Osteoblast (primary cell): ENCODE measurements at regions not wholly inside any gene's neighbourhood (a gene's known extent, or its start where the extent isn't known, plus 50 kb on each side); places are given as distances from the start of the nearest gene placed in this dataset.
A peak's percentile ranks its signal among the peaks of the same experiment; 100 is the strongest.

Experiments
- DNase-seq: peaks from one replicate; pipeline ENCODE4 v3.0.0; 2011; ENCODE audit warnings: low spot score, mixed read lengths; ENCODE audit not compliant: insufficient read length; ENCODE audit errors: missing footprints
- H2AFZ ChIP-seq: 2 replicates; pipeline ENCODE4 v1.6.0; 2011; ENCODE audit warnings: mild to moderate bottlenecking, low read length
- H3K27ac ChIP-seq: 2 replicates; pipeline ENCODE4 v1.5.1; 2011; ENCODE audit warnings: mild to moderate bottlenecking, low read depth, low read length, moderate library complexity
- H3K27me3 ChIP-seq: 2 replicates; pipeline ENCODE4 v1.6.0; 2012; ENCODE audit warnings: mild to moderate bottlenecking, control low read depth, inconsistent platforms, low read length, moderate library complexity; ENCODE audit not compliant: insufficient read depth
- H3K36me3 ChIP-seq: 2 replicates; pipeline ENCODE4 v1.5.1; 2011; ENCODE audit warnings: mild to moderate bottlenecking, low read length, control low read depth, moderate library complexity; ENCODE audit not compliant: insufficient read depth
- H3K4me1 ChIP-seq: 2 replicates; pipeline ENCODE4 v1.5.1; 2011; ENCODE audit warnings: mild to moderate bottlenecking, low read length, control low read depth, moderate library complexity; ENCODE audit not compliant: insufficient read depth
- H3K4me2 ChIP-seq: 2 replicates; pipeline ENCODE4 v1.6.0; 2011; ENCODE audit warnings: mild to moderate bottlenecking, low read length; ENCODE audit not compliant: insufficient read depth
- H3K4me3 ChIP-seq: fragments of 200-600 bp; sonication (generic); 3 replicates; pipeline ENCODE4 v1.5.1; 2012; ENCODE audit warnings: mild to moderate bottlenecking, low read length, inconsistent platforms; ENCODE audit not compliant: insufficient read depth
- H3K79me2 ChIP-seq: 2 replicates; pipeline ENCODE4 v1.6.0; 2012; ENCODE audit warnings: mild to moderate bottlenecking, low read length, control low read depth, inconsistent platforms; ENCODE audit not compliant: insufficient read depth
- H3K9me3 ChIP-seq: 2 replicates; pipeline ENCODE4 v1.5.1; 2011; ENCODE audit warnings: low read depth, low read length, control low read depth
- H4K20me1 ChIP-seq: 2 replicates; pipeline ENCODE4 v1.6.0; 2012; ENCODE audit warnings: mild to moderate bottlenecking, low read length, control low read depth; ENCODE audit not compliant: insufficient read depth
- TF ChIP-seq, protein P1 (sequence below): IDR thresholded peaks from 2 replicates; pipeline ENCODE4 v1.5.1; 2011; ENCODE audit warnings: mild to moderate bottlenecking, low read depth, low read length, moderate library complexity; ENCODE audit errors: extremely low read depth

DNA sequence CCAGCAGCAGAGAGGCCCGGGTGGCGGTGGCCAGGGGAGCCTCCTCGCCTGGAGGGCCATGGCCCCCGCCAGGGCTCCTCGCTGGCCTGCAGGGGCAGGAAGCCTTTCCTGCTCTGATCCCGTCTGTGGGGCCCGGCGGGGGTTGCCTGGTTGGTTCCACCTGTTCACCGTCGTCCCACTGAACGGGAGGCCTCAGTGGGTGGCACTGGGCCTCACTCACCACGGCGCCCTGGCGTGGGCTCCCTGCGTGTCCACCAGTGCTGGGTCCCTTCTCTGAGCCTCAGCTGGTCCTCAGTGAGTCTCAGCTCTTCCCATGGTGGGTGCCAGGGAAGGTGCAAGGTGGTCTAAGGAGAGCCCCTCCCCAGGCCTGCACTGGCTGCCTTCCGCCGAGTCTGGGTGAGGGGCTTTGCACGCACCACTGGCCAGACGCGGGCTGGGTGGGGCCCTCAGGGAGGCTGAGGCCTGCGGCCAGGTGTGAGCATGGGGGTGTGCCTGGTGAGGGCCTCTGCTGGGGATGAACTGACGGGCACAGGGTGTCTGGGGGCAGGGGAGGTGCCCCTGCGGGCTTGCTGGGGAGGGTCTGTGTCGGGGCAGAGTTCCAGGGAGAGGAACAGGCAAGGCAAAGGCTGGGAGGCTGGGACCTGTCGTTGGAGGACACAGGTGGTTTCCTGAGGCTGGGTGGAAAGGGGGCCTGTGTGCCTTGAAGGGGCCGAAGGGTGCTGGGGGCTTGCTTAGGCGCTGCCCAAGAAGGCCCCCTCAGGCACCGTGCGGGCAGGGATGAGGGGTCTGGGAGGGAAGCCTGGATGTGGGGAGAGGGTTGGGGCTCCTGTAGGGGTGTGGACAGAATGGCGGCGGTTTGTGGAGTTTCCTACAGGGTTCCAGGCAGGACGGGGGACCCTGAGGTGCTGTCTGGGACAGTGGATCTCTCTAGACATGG, 339.8 kb downstream of the TMEM121 start:
- H3K79me2 ChIP-seq, result no peaks in the 10 kb centered on the region
- H3K36me3 ChIP-seq, result no peaks in the 10 kb centered on the region
- H3K4me3 ChIP-seq, result no peak overlapping the region
- TF ChIP-seq, protein P1, sequence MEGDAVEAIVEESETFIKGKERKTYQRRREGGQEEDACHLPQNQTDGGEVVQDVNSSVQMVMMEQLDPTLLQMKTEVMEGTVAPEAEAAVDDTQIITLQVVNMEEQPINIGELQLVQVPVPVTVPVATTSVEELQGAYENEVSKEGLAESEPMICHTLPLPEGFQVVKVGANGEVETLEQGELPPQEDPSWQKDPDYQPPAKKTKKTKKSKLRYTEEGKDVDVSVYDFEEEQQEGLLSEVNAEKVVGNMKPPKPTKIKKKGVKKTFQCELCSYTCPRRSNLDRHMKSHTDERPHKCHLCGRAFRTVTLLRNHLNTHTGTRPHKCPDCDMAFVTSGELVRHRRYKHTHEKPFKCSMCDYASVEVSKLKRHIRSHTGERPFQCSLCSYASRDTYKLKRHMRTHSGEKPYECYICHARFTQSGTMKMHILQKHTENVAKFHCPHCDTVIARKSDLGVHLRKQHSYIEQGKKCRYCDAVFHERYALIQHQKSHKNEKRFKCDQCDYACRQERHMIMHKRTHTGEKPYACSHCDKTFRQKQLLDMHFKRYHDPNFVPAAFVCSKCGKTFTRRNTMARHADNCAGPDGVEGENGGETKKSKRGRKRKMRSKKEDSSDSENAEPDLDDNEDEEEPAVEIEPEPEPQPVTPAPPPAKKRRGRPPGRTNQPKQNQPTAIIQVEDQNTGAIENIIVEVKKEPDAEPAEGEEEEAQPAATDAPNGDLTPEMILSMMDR, result no peak
- H3K4me1 ChIP-seq, result no peaks in the 10 kb centered on the region
- no peak overlapping the region for H3K27ac ChIP-seq
- no peaks in the 10 kb centered on the region for H3K27me3 ChIP-seq
- DNase-seq, result peak; percentile 48
- H3K9me3 ChIP-seq, result peaks cover 2% of the 10 kb centered on the region
- H4K20me1 ChIP-seq, result no peaks in the 10 kb centered on the region
- no peak overlapping the region for H3K4me2 ChIP-seq
- no peak overlapping the region for H2AFZ ChIP-seq

DNA sequence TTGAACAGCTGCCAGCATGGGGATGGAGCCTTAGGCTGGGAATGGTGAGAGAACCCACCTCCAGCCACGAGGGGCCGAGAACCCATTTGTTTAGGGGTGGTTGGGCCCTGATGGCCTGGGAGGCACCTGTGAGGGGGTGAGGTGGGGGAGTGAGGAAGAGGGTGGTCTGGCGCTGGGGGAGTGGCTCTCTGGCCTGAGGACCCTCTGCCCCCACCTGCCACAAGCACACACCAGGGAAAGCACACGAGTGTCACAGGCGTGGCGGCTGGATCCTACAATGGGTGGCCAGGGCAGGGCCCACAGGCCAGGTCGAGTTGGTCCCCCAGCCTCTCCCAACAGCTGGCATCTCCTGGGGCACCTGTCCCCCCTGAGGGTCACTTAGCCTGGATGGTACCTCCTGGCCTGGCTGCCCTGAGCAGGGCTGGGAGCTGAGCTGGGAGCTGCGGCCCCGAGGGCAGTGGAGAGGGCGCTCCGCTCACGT, 340.5 kb downstream of the TMEM121 start:
- Histone ChIP-seq H3K4me1 (no peaks in the 10 kb centered on the region), H3K27me3 (no peaks in the 10 kb centered on the region), H3K79me2 (no peaks in the 10 kb centered on the region), H3K4me3 (no peak overlapping the region), H3K4me2 (no peak overlapping the region), H3K36me3 (no peaks in the 10 kb centered on the region), H4K20me1 (no peaks in the 10 kb centered on the region), H3K9me3 (peaks cover 2% of the 10 kb centered on the region), H3K27ac (no peak overlapping the region), H2AFZ (no peak overlapping the region)
- DNase-seq, result peak; percentile 87
- TF ChIP-seq, protein P1, result no peak

DNA sequence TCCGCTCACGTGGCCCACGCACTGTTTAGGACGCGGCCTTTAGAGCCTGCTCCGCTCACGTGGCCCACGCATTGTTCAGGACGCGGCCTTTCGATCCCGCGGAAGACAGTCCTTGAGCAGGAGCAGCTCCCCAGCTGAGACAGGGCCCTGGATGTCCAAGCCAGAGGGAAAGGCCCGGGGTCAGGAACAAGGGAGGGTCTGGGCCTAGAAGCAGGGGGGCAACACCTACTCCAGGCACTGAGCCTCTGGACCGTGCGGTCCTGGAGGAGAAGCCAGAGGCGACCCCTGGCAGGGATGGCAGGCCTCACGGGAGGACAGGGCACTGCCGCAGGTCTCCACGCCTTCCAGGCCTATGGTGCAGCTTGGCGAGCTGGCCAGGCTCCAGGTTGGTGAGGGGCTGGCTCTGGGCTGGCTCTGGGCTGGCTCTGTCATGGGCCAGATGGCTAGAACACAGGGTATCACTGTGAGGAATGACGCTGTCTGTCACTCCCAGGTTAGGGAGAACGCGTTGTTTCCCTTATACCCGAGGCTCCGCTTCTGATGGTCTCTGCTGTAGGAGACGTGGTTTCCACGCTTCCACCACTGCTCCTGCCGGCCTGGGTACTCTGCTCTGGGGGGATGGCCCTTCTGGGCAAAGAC, 341.7 kb downstream of the TMEM121 start:
- no peaks in the 10 kb centered on the region for H3K4me1 ChIP-seq
- no peak overlapping the region for H3K4me2 ChIP-seq
- no peak overlapping the region for H2AFZ ChIP-seq
- DNase-seq, result no peak
- H3K36me3 ChIP-seq, result no peaks in the 10 kb centered on the region
- H3K4me3 ChIP-seq, result no peak overlapping the region
- H3K27me3 ChIP-seq, result no peaks in the 10 kb centered on the region
- H4K20me1 ChIP-seq, result no peaks in the 10 kb centered on the region
- no peaks in the 10 kb centered on the region for H3K79me2 ChIP-seq
- peaks cover 2% of the 10 kb centered on the region for H3K9me3 ChIP-seq
- TF ChIP-seq, protein P1, result no peak
- H3K27ac ChIP-seq, result no peak overlapping the region

DNA sequence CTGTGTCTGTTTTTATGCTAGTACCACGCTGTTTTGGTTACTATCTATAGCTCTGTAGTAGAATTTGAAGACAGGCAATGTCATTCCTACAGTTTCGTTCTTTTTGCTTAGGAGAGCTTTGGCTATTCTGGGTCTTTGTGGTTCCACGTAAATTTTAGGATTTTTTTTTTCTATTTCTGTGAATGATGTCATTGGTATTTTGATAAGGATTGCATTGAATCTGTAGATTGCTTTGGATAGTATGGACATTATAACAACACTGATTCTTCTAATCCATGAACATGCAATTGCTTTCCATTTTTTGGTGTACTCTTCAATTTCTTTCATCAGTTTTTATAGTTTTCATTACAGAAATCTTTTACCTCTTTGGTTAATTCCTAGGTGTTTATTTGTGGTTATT, 345.2 kb downstream of the TMEM121 start:
- H3K4me2 ChIP-seq, result no peak overlapping the region
- peaks cover 2% of the 10 kb centered on the region for H3K9me3 ChIP-seq
- H3K27me3 ChIP-seq, result no peaks in the 10 kb centered on the region
- H3K79me2 ChIP-seq, result no peaks in the 10 kb centered on the region
- no peak overlapping the region for H3K4me3 ChIP-seq
- no peaks in the 10 kb centered on the region for H4K20me1 ChIP-seq
- H3K4me1 ChIP-seq, result no peaks in the 10 kb centered on the region
- H3K36me3 ChIP-seq, result no peaks in the 10 kb centered on the region
- DNase-seq, result no peak
- H2AFZ ChIP-seq, result no peak overlapping the region
- H3K27ac ChIP-seq, result no peak overlapping the region
- TF ChIP-seq, protein P1, result no peak
